ENCODE measurements at regions not wholly inside any gene's neighbourhood (a gene's known extent, or its start where the extent isn't known, plus 50 kb on each side); places are given as distances from the start of the nearest gene placed in this dataset.

- H3K4me3 ChIP-seq (replicated peaks; ENCODE audit: low read depth, low read length): no peak overlapping the region
- no peak for DNase-seq (ENCODE audit: extremely low read depth, insufficient read length)
- TF ChIP-seq, protein P1, sequence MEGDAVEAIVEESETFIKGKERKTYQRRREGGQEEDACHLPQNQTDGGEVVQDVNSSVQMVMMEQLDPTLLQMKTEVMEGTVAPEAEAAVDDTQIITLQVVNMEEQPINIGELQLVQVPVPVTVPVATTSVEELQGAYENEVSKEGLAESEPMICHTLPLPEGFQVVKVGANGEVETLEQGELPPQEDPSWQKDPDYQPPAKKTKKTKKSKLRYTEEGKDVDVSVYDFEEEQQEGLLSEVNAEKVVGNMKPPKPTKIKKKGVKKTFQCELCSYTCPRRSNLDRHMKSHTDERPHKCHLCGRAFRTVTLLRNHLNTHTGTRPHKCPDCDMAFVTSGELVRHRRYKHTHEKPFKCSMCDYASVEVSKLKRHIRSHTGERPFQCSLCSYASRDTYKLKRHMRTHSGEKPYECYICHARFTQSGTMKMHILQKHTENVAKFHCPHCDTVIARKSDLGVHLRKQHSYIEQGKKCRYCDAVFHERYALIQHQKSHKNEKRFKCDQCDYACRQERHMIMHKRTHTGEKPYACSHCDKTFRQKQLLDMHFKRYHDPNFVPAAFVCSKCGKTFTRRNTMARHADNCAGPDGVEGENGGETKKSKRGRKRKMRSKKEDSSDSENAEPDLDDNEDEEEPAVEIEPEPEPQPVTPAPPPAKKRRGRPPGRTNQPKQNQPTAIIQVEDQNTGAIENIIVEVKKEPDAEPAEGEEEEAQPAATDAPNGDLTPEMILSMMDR (IDR thresholded peaks at IDR 0.05; ENCODE audit: insufficient read depth, low read length, poor library complexity, severe bottlenecking): no peak
- H3K27me3 ChIP-seq (replicated peaks; ENCODE audit: control insufficient read depth, insufficient read depth, low read length): no peaks in the 10 kb centered on the region
- H3K36me3 ChIP-seq (ENCODE audit: control insufficient read depth, insufficient read depth, low read length): no peaks in the 10 kb centered on the region
Measured at GRCh38 chr22:27474711-27475547, 326.6 kb downstream of the MN1 start.

- TF ChIP-seq, protein P1 (IDR thresholded peaks at IDR 0.05; ENCODE audit: insufficient read depth, low read length, poor library complexity, severe bottlenecking): no peak
- H3K36me3 ChIP-seq (ENCODE audit: control insufficient read depth, insufficient read depth, low read length): no peaks in the 10 kb centered on the region
- H3K4me3 ChIP-seq (replicated peaks; ENCODE audit: low read depth, low read length): no peak overlapping the region
- no peak for DNase-seq (ENCODE audit: extremely low read depth, insufficient read length)
- no peaks in the 10 kb centered on the region for H3K27me3 ChIP-seq (replicated peaks; ENCODE audit: control insufficient read depth, insufficient read depth, low read length)
Measured at GRCh38 chr22:27475548-27475897, 326.0 kb downstream of the MN1 start.

- DNase-seq (ENCODE audit: extremely low read depth, insufficient read length): no peak
- Histone ChIP-seq H3K4me3 (replicated peaks; ENCODE audit: low read depth, low read length) (no peak overlapping the region), H3K36me3 (ENCODE audit: control insufficient read depth, insufficient read depth, low read length) (no peaks in the 10 kb centered on the region), H3K27me3 (replicated peaks; ENCODE audit: control insufficient read depth, insufficient read depth, low read length) (no peaks in the 10 kb centered on the region)
- TF ChIP-seq, protein P1 (IDR thresholded peaks at IDR 0.05; ENCODE audit: insufficient read depth, low read length, poor library complexity, severe bottlenecking): no peak
Measured at GRCh38 chr22:27476318-27476717, 325.2 kb downstream of the MN1 start.

DNA sequence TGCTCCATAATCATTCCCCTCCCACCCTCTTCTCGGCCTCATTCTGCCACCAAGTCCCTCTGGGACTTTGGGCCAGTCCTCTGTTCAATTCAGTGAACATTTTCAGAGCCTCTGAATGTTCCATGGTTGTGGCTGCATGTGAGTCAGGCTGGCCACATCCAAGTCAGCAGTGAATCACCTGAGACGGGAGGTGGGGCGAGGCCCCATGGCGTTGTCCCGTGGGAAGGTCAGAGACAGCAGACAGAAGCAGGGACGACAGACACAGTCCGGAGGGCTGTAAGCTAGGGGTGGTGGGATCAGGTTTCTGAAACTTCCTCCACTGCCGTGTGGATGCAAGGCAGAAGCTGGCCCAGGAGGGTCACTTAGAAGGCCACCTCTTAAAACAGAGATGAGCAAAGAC, 324.8 kb downstream of the MN1 start:
- no peaks in the 10 kb centered on the region for H3K36me3 ChIP-seq (ENCODE audit: control insufficient read depth, insufficient read depth, low read length)
- no peak overlapping the region for H3K4me3 ChIP-seq (replicated peaks; ENCODE audit: low read depth, low read length)
- H3K27me3 ChIP-seq (replicated peaks; ENCODE audit: control insufficient read depth, insufficient read depth, low read length): no peaks in the 10 kb centered on the region
- TF ChIP-seq, protein P1 (IDR thresholded peaks at IDR 0.05; ENCODE audit: insufficient read depth, low read length, poor library complexity, severe bottlenecking): no peak
- no peak for DNase-seq (ENCODE audit: extremely low read depth, insufficient read length)

DNA sequence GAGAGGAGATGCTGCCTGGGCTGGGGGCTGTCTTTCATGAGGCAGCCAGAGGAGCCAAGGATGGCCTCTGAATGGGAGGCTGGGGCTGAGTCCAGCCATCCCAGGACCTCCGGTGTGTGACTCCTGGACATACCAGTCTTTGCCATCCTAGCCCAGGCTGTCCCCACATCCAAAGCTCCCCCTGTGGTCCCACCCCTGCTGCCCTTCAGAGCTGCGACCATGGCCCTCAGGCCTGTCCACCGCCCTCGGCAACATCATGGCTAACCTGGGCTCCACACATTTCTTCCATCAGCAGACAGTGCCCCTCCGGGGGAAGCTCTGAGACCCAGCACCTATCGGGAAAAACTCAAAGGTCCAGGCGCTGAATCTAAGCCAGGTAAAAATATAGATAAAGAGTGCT, 324.4 kb downstream of the MN1 start:
- Histone ChIP-seq H3K27me3 (replicated peaks; ENCODE audit: control insufficient read depth, insufficient read depth, low read length) (no peaks in the 10 kb centered on the region), H3K36me3 (ENCODE audit: control insufficient read depth, insufficient read depth, low read length) (no peaks in the 10 kb centered on the region), H3K4me3 (replicated peaks; ENCODE audit: low read depth, low read length) (no peak overlapping the region)
- DNase-seq (ENCODE audit: extremely low read depth, insufficient read length): no peak
- TF ChIP-seq, protein P1 (IDR thresholded peaks at IDR 0.05; ENCODE audit: insufficient read depth, low read length, poor library complexity, severe bottlenecking): no peak

All from GM06990 (cell line).